ENCODE measurements at regions not wholly inside any gene's neighbourhood (a gene's known extent, or its start where the extent isn't known, plus 50 kb on each side); places are given as distances from the start of the nearest gene placed in this dataset.

GRCh38 chr4:83692028-83692427 lies 156.1 kb downstream of the GPAT3 start:
- no peaks in the 10 kb centered on the region for H3K9me3 Mint-ChIP-seq
- no peaks in the 10 kb centered on the region for H3K36me3 Mint-ChIP-seq (ENCODE audit: insufficient read depth)
- H3K27me3 Mint-ChIP-seq = peaks cover 3 to 9% of the 10 kb centered on the region in 2 donors
- ATAC-seq (replicated peaks) (no peak), DNase-seq (no peak)
- H3K27ac Mint-ChIP-seq = no peak overlapping the region
- H3K4me3 Mint-ChIP-seq = no peak overlapping the region
- H3K4me1 Mint-ChIP-seq (ENCODE audit: low read depth in 2 of 2) = no peaks in the 10 kb centered on the region

GRCh38 chr4:83686166-83686565 lies 150.3 kb downstream of the GPAT3 start:
- no peak overlapping the region for H3K4me3 Mint-ChIP-seq
- peaks cover 10 to 18% of the 10 kb centered on the region in 2 donors for H3K27me3 Mint-ChIP-seq
- no peak for DNase-seq
- H3K27ac Mint-ChIP-seq = no peak overlapping the region
- no peaks in the 10 kb centered on the region for H3K4me1 Mint-ChIP-seq (ENCODE audit: low read depth in 2 of 2)
- no peaks in the 10 kb centered on the region for H3K36me3 Mint-ChIP-seq (ENCODE audit: insufficient read depth)
- no peak for ATAC-seq (replicated peaks)
- no peaks in the 10 kb centered on the region for H3K9me3 Mint-ChIP-seq

DNA sequence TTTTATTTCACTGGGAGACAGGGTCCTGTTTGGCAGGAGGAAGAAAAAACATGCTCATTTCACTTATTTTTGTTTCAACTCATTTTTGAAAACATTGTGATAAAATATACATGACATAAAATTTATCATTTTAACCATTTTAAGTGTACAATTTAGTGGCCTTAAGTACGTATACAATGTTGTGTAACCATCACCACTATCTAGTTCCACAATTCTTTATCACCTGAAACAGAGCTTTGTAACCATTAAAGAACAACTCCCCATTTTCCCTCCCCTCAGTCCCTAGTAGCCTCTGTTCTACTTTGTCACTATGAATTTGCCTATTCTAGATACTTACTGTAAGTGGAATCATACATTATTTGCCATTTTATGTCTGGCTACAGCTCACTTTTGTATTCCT lies 143.8 kb downstream of the GPAT3 start:
- DNase-seq = no peak
- Mint-ChIP-seq H3K27ac (no peak overlapping the region), H3K36me3 (ENCODE audit: insufficient read depth) (no peaks in the 10 kb centered on the region), H3K9me3 (no peaks in the 10 kb centered on the region), H3K4me3 (no peak overlapping the region), H3K27me3 (peaks cover 23 to 40% of the 10 kb centered on the region in 2 donors), H3K4me1 (ENCODE audit: low read depth in 2 of 2) (no peaks in the 10 kb centered on the region)
- ATAC-seq (replicated peaks) = no peak

GRCh38 chr4:83679254-83679653 lies 143.3 kb downstream of the GPAT3 start:
- no peak for ATAC-seq (replicated peaks)

GRCh38 chr4:83677656-83678055 lies 141.7 kb downstream of the GPAT3 start:
- no peaks in the 10 kb centered on the region for H3K36me3 Mint-ChIP-seq (ENCODE audit: insufficient read depth)
- ATAC-seq (replicated peaks) (no peak), DNase-seq (no peak)
- no peak overlapping the region for H3K4me3 Mint-ChIP-seq
- no peak overlapping the region for H3K27ac Mint-ChIP-seq
- H3K27me3 Mint-ChIP-seq = peaks cover 34 to 48% of the 10 kb centered on the region in 2 donors
- H3K9me3 Mint-ChIP-seq = no peaks in the 10 kb centered on the region
- no peaks in the 10 kb centered on the region for H3K4me1 Mint-ChIP-seq (ENCODE audit: low read depth in 2 of 2)

More at GRCh38 chr4:83679254-83679653, 143.3 kb downstream of the GPAT3 start:
- Mint-ChIP-seq H3K4me1 (ENCODE audit: low read depth in 2 of 2) (no peaks in the 10 kb centered on the region), H3K27ac (no peak overlapping the region), H3K27me3 (peaks cover 23 to 40% of the 10 kb centered on the region in 2 donors), H3K9me3 (no peaks in the 10 kb centered on the region), H3K4me3 (no peak overlapping the region), H3K36me3 (ENCODE audit: insufficient read depth) (no peaks in the 10 kb centered on the region)
- no peak for DNase-seq

- no peak for DNase-seq
- Mint-ChIP-seq H3K4me3 (no peak overlapping the region), H3K4me1 (ENCODE audit: low read depth in 2 of 2) (peaks cover 0 to 7% of the 10 kb centered on the region in 2 donors), H3K36me3 (ENCODE audit: insufficient read depth) (peaks cover 3% of the 10 kb centered on the region), H3K9me3 (no peaks in the 10 kb centered on the region), H3K27me3 (peaks cover 20 to 30% of the 10 kb centered on the region in 2 donors), H3K27ac (no peak overlapping the region)
- no peak for ATAC-seq (replicated peaks)
Observed at GRCh38 chr4:83664741-83665140, 128.8 kb downstream of the GPAT3 start.

DNA sequence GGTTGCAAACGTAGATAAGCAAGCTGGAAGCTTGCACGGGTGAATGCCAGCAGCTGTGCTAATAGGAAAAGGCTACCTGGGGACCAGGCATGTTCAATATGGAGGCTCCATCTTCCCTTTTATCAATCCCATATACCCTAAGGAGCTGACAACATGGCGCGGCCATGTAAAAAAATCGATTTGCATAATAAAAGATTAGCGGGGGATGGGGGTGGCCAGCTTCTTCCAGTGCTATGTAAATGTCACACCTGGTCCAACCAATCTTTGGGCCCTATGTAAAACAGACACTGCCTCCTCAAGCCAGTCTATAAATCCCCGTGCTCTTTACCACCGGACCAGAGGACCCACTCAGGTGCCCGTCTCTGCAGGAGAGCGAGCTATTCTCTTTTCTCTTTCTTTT lies 128.2 kb downstream of the GPAT3 start:
- DNase-seq (no peak), ATAC-seq (replicated peaks) (no peak)
- Mint-ChIP-seq H3K27me3 (peaks cover 24 to 30% of the 10 kb centered on the region in 2 donors), H3K9me3 (no peaks in the 10 kb centered on the region), H3K36me3 (ENCODE audit: insufficient read depth) (peaks cover 3% of the 10 kb centered on the region), H3K4me1 (ENCODE audit: low read depth in 2 of 2) (peaks cover 0 to 7% of the 10 kb centered on the region in 2 donors), H3K27ac (no peak overlapping the region), H3K4me3 (no peak overlapping the region)

- H3K4me1 Mint-ChIP-seq (ENCODE audit: low read depth in 2 of 2) = peaks cover 0 to 7% of the 10 kb centered on the region in 2 donors
- H3K27ac Mint-ChIP-seq = peak overlapping the region in 1 of 2 donors; percentile 7
- no peaks in the 10 kb centered on the region for H3K9me3 Mint-ChIP-seq
- no peak for DNase-seq
- H3K4me3 Mint-ChIP-seq = no peak overlapping the region
- no peak for ATAC-seq (replicated peaks)
- peaks cover 23 to 28% of the 10 kb centered on the region in 2 donors for H3K27me3 Mint-ChIP-seq
- H3K36me3 Mint-ChIP-seq (ENCODE audit: insufficient read depth) = peaks cover 3% of the 10 kb centered on the region
Observed at GRCh38 chr4:83662204-83662603, 126.3 kb downstream of the GPAT3 start.

DNA sequence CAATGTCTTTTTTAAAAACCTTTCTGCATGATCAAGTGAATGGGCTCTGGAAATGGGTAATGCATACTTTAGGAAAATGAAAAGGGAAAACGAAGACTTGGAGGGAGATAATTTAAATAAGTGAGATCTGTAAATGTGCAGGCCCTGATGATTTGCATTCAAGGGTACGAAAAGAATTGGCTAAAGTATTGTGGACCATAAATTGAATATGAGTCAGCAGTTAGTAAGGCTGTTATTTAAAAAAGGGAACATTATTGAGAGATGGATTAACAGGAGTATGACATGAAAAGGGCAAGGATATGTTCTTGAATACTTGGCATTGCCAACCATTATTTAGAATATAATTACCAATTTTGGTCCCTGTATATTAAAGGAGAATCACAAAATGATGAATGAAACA lies 125.5 kb downstream of the GPAT3 start:
- peaks cover 3% of the 10 kb centered on the region for H3K36me3 Mint-ChIP-seq (ENCODE audit: insufficient read depth)
- no peak for ATAC-seq (replicated peaks)

GRCh38 chr4:83660578-83660977 lies 124.7 kb downstream of the GPAT3 start:
- peak; percentile 83 for ATAC-seq (replicated peaks)
- H3K4me1 Mint-ChIP-seq (ENCODE audit: low read depth in 2 of 2) = peaks cover 0 to 7% of the 10 kb centered on the region in 2 donors
- H3K36me3 Mint-ChIP-seq (ENCODE audit: insufficient read depth) = peaks cover 3% of the 10 kb centered on the region
- H3K27ac Mint-ChIP-seq = peak overlapping the region in 1 of 2 donors; percentile 65
- H3K27me3 Mint-ChIP-seq = peaks cover 10 to 17% of the 10 kb centered on the region in 2 donors
- DNase-seq = no peak
- H3K9me3 Mint-ChIP-seq = no peaks in the 10 kb centered on the region
- no peak overlapping the region for H3K4me3 Mint-ChIP-seq

More for the DNA sequence above, 125.5 kb downstream of the GPAT3 start:
- no peak for DNase-seq
- Mint-ChIP-seq H3K27me3 (peaks cover 15 to 23% of the 10 kb centered on the region in 2 donors), H3K4me3 (no peak overlapping the region), H3K4me1 (ENCODE audit: low read depth in 2 of 2) (peaks cover 0 to 7% of the 10 kb centered on the region in 2 donors), H3K9me3 (no peaks in the 10 kb centered on the region), H3K27ac (peak overlapping the region in 1 of 2 donors; percentile 65)

DNA sequence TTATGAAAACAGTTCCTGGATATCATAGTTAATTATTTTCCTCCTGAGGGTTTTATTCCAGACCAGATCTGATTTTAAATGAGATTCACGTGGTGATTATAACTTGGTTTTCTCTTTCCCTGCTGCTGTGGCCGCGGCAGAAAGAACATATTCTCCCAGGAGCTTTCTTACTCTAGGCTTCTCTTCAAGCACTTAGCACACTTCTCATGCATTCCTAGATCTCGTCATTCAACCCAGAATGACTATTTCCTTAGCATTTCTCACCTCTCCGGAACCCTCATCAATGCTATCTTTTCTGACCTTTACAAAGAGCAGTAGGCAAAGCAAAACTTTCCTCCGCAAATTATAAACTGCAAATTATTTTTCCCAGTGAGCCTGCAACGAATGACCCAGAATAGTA lies 122.9 kb downstream of the GPAT3 start:
- H3K4me3 Mint-ChIP-seq = no peak overlapping the region
- no peak for DNase-seq
- ATAC-seq (replicated peaks) = no peak
- no peaks in the 10 kb centered on the region for H3K9me3 Mint-ChIP-seq
- no peaks in the 10 kb centered on the region for H3K36me3 Mint-ChIP-seq (ENCODE audit: insufficient read depth)
- H3K27ac Mint-ChIP-seq = no peak overlapping the region
- H3K27me3 Mint-ChIP-seq = peaks cover 7 to 17% of the 10 kb centered on the region in 2 donors
- H3K4me1 Mint-ChIP-seq (ENCODE audit: low read depth in 2 of 2) = peaks cover 0 to 7% of the 10 kb centered on the region in 2 donors

DNA sequence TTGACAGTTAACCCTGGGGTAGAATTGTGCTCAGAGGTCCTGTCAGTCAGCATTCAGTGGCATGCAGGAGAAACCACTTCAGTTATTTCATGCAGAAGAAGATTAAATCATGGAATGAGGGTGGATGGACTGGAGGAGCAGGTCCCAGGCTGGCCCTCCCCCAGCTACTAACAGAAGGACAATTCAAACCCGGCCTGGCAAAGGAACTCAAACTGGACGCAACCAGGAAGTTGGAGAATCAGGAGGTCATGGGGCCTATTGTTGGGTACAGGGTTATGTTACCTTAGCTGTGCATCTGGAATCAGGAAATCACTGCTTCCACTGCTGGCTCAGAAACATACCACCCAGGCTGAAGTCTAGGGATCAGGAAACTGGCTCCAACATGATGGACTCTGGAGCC lies 121.4 kb downstream of the GPAT3 start:
- ATAC-seq (replicated peaks) (no peak), DNase-seq (no peak)
- Mint-ChIP-seq H3K27me3 (peaks cover 7 to 11% of the 10 kb centered on the region in 2 donors), H3K36me3 (ENCODE audit: insufficient read depth) (no peaks in the 10 kb centered on the region), H3K27ac (no peak overlapping the region), H3K9me3 (no peaks in the 10 kb centered on the region), H3K4me1 (ENCODE audit: low read depth in 2 of 2) (peaks cover 0 to 3% of the 10 kb centered on the region in 2 donors), H3K4me3 (no peak overlapping the region)
